Psoas muscle (tissue), 7 donors: ENCODE measurements at regions not wholly inside any gene's neighbourhood (a gene's known extent, or its start where the extent isn't known, plus 50 kb on each side); places are given as distances from the start of the nearest gene placed in this dataset.

ENCODE experiments used
- ATAC-seq, 4 donors: fragments of 200-7000 bp; cut with Tn5 transposase; one replicate each; pipeline ENCODE4 v1.9.1; 2020; ENCODE audit warnings: moderate library complexity in 3 of 4, mild to moderate bottlenecking in 2 of 4
- DNase-seq, 2 donors: peaks; one replicate each; pipeline ENCODE4 v3.0.0-alpha.2; 2020
- H3K27ac ChIP-seq: fragments of 200-600 bp; one replicate; pipeline ENCODE4 v1.8.0; 2022
- H3K27me3 ChIP-seq, 3 donors: fragments of 200-600 bp in 1 of 3; one replicate each; pipeline versions ENCODE4 v1.6.1 to v1.8.0; 2013 to 2022; ENCODE audit warnings: low read length in 2 of 3, mild to moderate bottlenecking in 2 of 3, moderate library complexity in 1 of 3; ENCODE audit not compliant: insufficient read depth in 3 of 3
- H3K36me3 ChIP-seq, 2 donors: fragments of 200-600 bp in 1 of 2; one replicate each; pipeline versions ENCODE4 v1.6.1 to v1.8.0; 2013 to 2022; ENCODE audit warnings: low read depth in 1 of 2, mild to moderate bottlenecking in 1 of 2, moderate library complexity in 1 of 2; ENCODE audit not compliant: insufficient read depth in 1 of 2
- H3K4me1 ChIP-seq: fragments of 200-600 bp; one replicate; pipeline ENCODE4 v1.8.0; 2022
- H3K4me3 ChIP-seq: fragments of 200-600 bp; one replicate; pipeline ENCODE4 v1.8.0; 2022; ENCODE audit warnings: mild to moderate bottlenecking
- H3K9me3 ChIP-seq: fragments of 200-600 bp; one replicate; pipeline ENCODE4 v1.8.0; 2022
- CTCF ChIP-seq: fragments of 200-600 bp; IDR thresholded peaks from one replicate; pipeline ENCODE4 v1.8.0; 2022; ENCODE audit warnings: antibody characterized with exemption
- WGBS, 3 donors: extraction: QIAGEN DNeasy Blood & Tissue Kit; methylation state at CpG; one replicate each; pipeline versions ENCODE4 v1.1.6 to v1.1.7; 2013; 5-methylcytosine and 5-hydroxymethylcytosine counted together
- intact Hi-C, 2 donors: fragments of 100-400 bp; cut with DNase I; formaldehyde crosslinking; loops; one replicate each; pipeline versions ENCODE4 v1.11.0 to v1.14.2; 2022
- donor health status: healthy with polysubstance abuse.
- donor health status: DM: no; HTN: no; CAD: no; lungs with moderate emphysema.
- donor health status: Bipolar disorder and iron deficiency.
- donor health status: healthy.
- donor health status: DM: yes; HTN: yes; CAD: no.
- donor health status: DM: no; HTN: no; CAD: no.
- donor health status: DM: yes; HTN: yes; CAD: no.

- DNase-seq (no peak), ATAC-seq (no peak)
- intact Hi-C loops: no loop called here
- Histone ChIP-seq H3K4me3 (no peak overlapping the region), H3K36me3 (no peaks in the 10 kb centered on the region), H3K27ac (no peak overlapping the region), H3K27me3 (peaks cover 0 to 2% (median 0%) of the 10 kb centered on the region in 3 donors), H3K4me1 (no peaks in the 10 kb centered on the region), H3K9me3 (no peaks in the 10 kb centered on the region)
- TF ChIP-seq CTCF: no peak
- 56 to 70% (median 58%) methylated on average over 1 of the region's 1 CpG for WGBS, 3 donors
These were observed 147.4 kb upstream of the PGR start for GRCh38 chr11:101277036-101277435.

DNA sequence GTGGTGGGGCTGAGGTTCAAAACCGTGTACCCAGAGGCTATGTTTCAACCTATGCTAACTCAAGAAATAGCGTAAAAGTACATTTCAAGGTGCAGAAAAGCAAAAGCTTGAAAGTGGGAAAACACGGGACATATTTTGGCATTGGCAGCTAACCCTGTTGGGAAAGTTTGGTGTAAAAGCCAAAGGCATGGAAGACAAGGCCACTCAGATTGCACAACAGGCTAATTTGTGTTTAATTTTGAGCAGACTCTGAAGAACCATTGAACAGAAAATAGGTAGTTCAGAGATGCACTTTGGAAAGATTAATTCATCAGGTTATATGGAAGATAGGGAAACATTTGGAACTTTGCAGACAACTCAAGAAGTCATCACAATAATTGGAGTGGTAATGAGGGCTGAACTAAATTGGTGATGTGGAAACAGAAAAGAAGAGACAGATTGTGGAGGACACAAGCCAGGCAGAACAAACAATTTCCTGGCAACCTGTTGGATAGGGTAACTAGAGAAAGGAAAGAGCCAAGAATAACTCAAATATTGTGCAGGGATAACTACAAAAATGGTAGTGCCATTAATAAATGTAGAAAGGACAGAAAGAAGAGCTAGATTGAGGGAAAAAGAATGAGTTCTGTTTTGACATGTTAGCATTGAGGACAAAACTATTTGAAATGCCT lies 140.5 kb upstream of the PGR start:
- TF ChIP-seq CTCF: no peak
- Histone ChIP-seq H3K9me3 (no peaks in the 10 kb centered on the region), H3K36me3 (no peaks in the 10 kb centered on the region), H3K4me1 (no peaks in the 10 kb centered on the region), H3K27me3 (no peaks in the 10 kb centered on the region), H3K27ac (no peak overlapping the region), H3K4me3 (no peak overlapping the region)
- 70 to 76% (median 72%) methylated on average over 3 of the region's 3 CpGs for WGBS, 3 donors
- ATAC-seq (no peak), DNase-seq (no peak)
- intact Hi-C loops: no loop called here

- Histone ChIP-seq H3K36me3 (no peaks in the 10 kb centered on the region), H3K9me3 (no peaks in the 10 kb centered on the region), H3K4me3 (no peak overlapping the region), H3K27ac (no peak overlapping the region), H3K27me3 (no peaks in the 10 kb centered on the region), H3K4me1 (no peaks in the 10 kb centered on the region)
- ATAC-seq (no peak), DNase-seq (no peak)
- no peak for TF ChIP-seq CTCF
- 74 to 80% (median 76%) methylated on average over 2 of the region's 2 CpGs for WGBS, 3 donors
- intact Hi-C loops: no loop called here
These were observed 139.8 kb upstream of the PGR start for GRCh38 chr11:101269390-101269789.

DNA sequence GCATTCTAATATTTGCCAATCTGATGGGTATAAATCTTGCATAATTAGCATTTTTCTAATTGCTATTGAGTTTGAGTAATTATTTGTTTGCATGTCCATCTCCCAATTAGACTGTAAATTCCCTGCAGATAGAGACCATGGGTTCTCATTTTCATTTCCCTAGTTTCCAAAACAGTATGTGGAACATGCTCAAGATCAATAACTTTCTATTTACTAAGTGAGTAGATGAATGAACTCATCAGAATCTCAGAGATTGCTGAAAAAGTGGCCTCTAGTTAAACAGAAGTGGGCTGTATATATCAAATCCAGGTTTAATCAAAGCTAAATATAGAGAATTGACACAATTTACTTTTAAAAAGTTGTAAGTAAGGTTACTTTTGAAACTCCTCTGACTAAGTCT lies 138.0 kb upstream of the PGR start:
- no peaks in the 10 kb centered on the region for H3K4me1 ChIP-seq
- TF ChIP-seq CTCF: no peak
- ATAC-seq (no peak), DNase-seq (no peak)
- H3K27me3 ChIP-seq: no peaks in the 10 kb centered on the region
- no peaks in the 10 kb centered on the region for H3K36me3 ChIP-seq
- no peak overlapping the region for H3K27ac ChIP-seq
- H3K9me3 ChIP-seq: no peaks in the 10 kb centered on the region
- intact Hi-C loops: no loop called here
- no peak overlapping the region for H3K4me3 ChIP-seq

DNA sequence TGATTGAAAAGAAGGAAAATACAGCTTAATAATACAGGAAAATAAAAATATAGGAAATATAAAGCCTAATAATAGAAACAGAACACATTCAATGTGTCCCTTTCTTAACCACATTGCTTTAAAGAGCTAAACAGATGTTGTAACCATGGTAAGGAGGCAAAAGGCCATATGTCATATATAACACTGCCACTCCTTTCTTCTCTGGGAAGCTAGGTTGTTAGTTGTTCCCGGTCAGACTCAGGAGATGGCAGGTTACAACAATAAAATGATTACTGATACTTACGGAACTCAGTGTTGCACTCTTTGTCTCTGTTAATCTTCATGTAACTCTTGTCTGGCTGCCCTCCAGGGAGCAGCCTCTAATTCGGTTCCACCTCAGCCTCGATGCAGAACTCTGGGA lies 134.7 kb upstream of the PGR start:
- Histone ChIP-seq H3K27me3 (no peaks in the 10 kb centered on the region), H3K27ac (no peak overlapping the region), H3K9me3 (no peaks in the 10 kb centered on the region), H3K36me3 (no peaks in the 10 kb centered on the region), H3K4me1 (no peaks in the 10 kb centered on the region), H3K4me3 (no peak overlapping the region)
- intact Hi-C loops: no loop called here
- TF ChIP-seq CTCF: no peak
- DNase-seq (no peak), ATAC-seq (no peak)
- WGBS, 3 donors: 13 to 22% (median 17%) methylated on average over 4 of the region's 4 CpGs
